BLaER1 treated with 17β-estradiol and CSF1 and Interleukin-3, amounts not matched to agents 10 nM and 100 nM (cell line): ENCODE measurements at regions not wholly inside any gene's neighbourhood (a gene's known extent, or its start where the extent isn't known, plus 50 kb on each side); places are given as distances from the start of the nearest gene placed in this dataset.

Source experiments
- H3K27ac ChIP-seq, 11 experiments: shearing (Covaris generic); formaldehyde crosslinking; 2 replicates each; pipeline ENCODE4 v1.8.1; 2022
- H3K27me3 ChIP-seq, 11 experiments: shearing (Covaris generic); formaldehyde crosslinking; 2 replicates each; pipeline ENCODE4 v1.8.1; 2022
- H3K36me3 ChIP-seq, 11 experiments: shearing (Covaris generic); formaldehyde crosslinking; 2 replicates each; pipeline ENCODE4 v1.8.1; 2022
- H3K4me1 ChIP-seq, 10 experiments: shearing (Covaris generic); formaldehyde crosslinking; 2 replicates each; pipeline ENCODE4 v1.8.1; 2022
- H3K4me2 ChIP-seq, 11 experiments: shearing (Covaris generic); formaldehyde crosslinking; 2 replicates each; pipeline ENCODE4 v1.8.1; 2022
- H3K4me3 ChIP-seq, 10 experiments: shearing (Covaris generic); formaldehyde crosslinking; 2 replicates each; pipeline ENCODE4 v1.8.1; 2022
- H3K9ac ChIP-seq, 11 experiments: shearing (Covaris generic); formaldehyde crosslinking; 2 replicates each; pipeline ENCODE4 v1.8.1; 2022
- H3K9me3 ChIP-seq, 11 experiments: shearing (Covaris generic); formaldehyde crosslinking; replicated peaks in 1 of 11; 2 replicates each; pipeline ENCODE4 v1.8.1; 2022
- H4K20me1 ChIP-seq, 11 experiments: shearing (Covaris generic); formaldehyde crosslinking; 2 replicates each; pipeline ENCODE4 v1.8.1; 2022
- Cebpa-rat ChIP-seq, 11 experiments: shearing (Covaris generic); IDR thresholded peaks; 2 replicates each; pipeline ENCODE4 v1.8.1; 2022

DNA sequence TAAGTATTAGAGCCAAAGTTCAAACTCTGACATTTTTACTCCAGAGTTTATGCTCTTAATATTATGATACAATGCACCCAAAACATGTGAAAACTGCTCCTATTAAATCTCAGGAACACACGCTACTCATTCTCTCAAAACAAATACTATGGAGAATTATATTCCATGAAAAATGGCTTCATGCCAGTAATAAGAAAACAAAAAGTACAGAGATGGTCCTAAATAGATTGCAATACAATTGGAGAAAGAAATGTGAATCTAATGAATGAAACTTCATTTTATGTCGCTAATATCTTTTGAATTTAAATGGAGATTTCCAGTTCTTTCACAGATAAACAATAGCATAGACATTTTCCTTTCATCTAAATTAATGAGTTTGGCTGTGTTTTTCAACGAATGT lies 384.3 kb downstream of the ADAMTS20 start:
- Histone ChIP-seq H3K9ac (no peak overlapping the region), H3K27me3 (no peaks in the 10 kb centered on the region), H4K20me1 (no peaks in the 10 kb centered on the region), H3K4me3 (no peak overlapping the region), H3K4me2 (no peak overlapping the region), H3K9me3 (no peaks in the 10 kb centered on the region), H3K36me3 (no peaks in the 10 kb centered on the region), H3K4me1 (no peaks in the 10 kb centered on the region), H3K27ac (no peak overlapping the region)
- no peak for TF ChIP-seq Cebpa-rat (IDR thresholded peaks at IDR 0.05)

- H3K27ac ChIP-seq = no peak overlapping the region
- H3K4me3 ChIP-seq = no peak overlapping the region
- no peak overlapping the region for H3K4me2 ChIP-seq
- H3K9ac ChIP-seq = no peak overlapping the region
- H3K4me1 ChIP-seq = no peaks in the 10 kb centered on the region
- no peak for TF ChIP-seq Cebpa-rat (IDR thresholded peaks at IDR 0.05)
- H3K27me3 ChIP-seq = no peaks in the 10 kb centered on the region
- H3K36me3 ChIP-seq = no peaks in the 10 kb centered on the region
- no peaks in the 10 kb centered on the region for H3K9me3 ChIP-seq
- H4K20me1 ChIP-seq = no peaks in the 10 kb centered on the region
Measured at GRCh38 chr12:43165351-43165750, 386.7 kb downstream of the ADAMTS20 start.

- no peak overlapping the region for H3K9ac ChIP-seq
- no peak for TF ChIP-seq Cebpa-rat (IDR thresholded peaks at IDR 0.05)
- no peaks in the 10 kb centered on the region for H3K36me3 ChIP-seq
Measured at GRCh38 chr12:43162138-43162537, 389.9 kb downstream of the ADAMTS20 start.

DNA sequence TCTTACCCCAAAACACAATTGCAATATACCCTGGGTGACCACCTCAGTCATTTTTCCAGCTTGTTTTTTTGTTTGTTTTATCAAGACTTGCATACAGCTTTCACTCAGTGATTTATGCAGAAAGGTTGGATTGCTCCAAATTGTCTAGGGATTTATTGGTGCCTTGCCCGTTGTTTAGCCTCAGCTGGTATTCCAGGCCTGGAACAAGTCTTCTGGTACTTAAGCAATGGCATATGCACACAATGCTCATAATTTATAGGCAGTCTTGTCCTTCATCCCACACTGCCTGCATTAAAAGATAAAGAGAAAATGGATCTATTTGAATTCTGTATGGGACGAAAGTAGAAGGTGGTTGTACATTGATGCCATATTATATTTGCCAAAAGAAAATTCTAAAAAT lies 392.5 kb downstream of the ADAMTS20 start:
- Histone ChIP-seq H3K36me3 (no peaks in the 10 kb centered on the region), H3K4me1 (no peaks in the 10 kb centered on the region), H4K20me1 (no peaks in the 10 kb centered on the region)

More at GRCh38 chr12:43162138-43162537, 389.9 kb downstream of the ADAMTS20 start:
- no peaks in the 10 kb centered on the region for H3K27me3 ChIP-seq
- H4K20me1 ChIP-seq = no peaks in the 10 kb centered on the region
- H3K27ac ChIP-seq = no peak overlapping the region
- no peak overlapping the region for H3K4me2 ChIP-seq
- no peaks in the 10 kb centered on the region for H3K4me1 ChIP-seq
- no peak overlapping the region for H3K4me3 ChIP-seq
- no peaks in the 10 kb centered on the region for H3K9me3 ChIP-seq

DNA sequence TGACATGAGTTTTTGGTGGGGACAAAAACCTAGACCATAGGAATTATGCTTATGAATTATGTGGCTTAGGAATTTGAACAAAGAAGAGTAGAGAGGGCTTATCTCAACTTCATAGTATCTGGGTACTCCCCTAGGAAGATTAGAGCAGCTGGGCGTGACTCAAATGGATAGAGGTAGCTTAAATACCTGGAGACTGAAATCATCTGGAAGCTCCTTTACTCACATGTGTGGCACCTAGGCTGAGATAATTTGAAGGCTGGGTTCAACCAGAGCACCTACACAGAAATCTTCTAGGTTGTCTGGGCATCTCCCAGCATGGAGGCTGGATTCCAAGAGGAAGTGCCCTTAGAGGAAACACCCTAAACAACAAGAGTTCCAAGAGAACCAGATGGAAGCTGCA lies 393.9 kb downstream of the ADAMTS20 start:
- no peak overlapping the region for H3K4me2 ChIP-seq
- TF ChIP-seq Cebpa-rat (IDR thresholded peaks at IDR 0.05) = no peak
- H4K20me1 ChIP-seq = no peaks in the 10 kb centered on the region
- H3K27me3 ChIP-seq = no peaks in the 10 kb centered on the region
- H3K9ac ChIP-seq = no peak overlapping the region
- H3K4me3 ChIP-seq = no peak overlapping the region
- H3K4me1 ChIP-seq = no peaks in the 10 kb centered on the region
- no peaks in the 10 kb centered on the region for H3K9me3 ChIP-seq
- H3K27ac ChIP-seq = no peak overlapping the region
- H3K36me3 ChIP-seq = no peaks in the 10 kb centered on the region

More for the DNA sequence above, 392.5 kb downstream of the ADAMTS20 start:
- H3K9ac ChIP-seq = no peak overlapping the region
- H3K27ac ChIP-seq = no peak overlapping the region
- TF ChIP-seq Cebpa-rat (IDR thresholded peaks at IDR 0.05) = no peak
- no peaks in the 10 kb centered on the region for H3K27me3 ChIP-seq
- no peaks in the 10 kb centered on the region for H3K9me3 ChIP-seq
- no peak overlapping the region for H3K4me2 ChIP-seq
- H3K4me3 ChIP-seq = no peak overlapping the region

GRCh38 chr12:43155376-43155775 lies 396.6 kb downstream of the ADAMTS20 start:
- Histone ChIP-seq H3K9me3 (no peaks in the 10 kb centered on the region), H3K4me1 (no peaks in the 10 kb centered on the region), H3K27me3 (no peaks in the 10 kb centered on the region), H3K9ac (no peak overlapping the region), H4K20me1 (no peaks in the 10 kb centered on the region), H3K27ac (no peak overlapping the region), H3K4me3 (no peak overlapping the region), H3K36me3 (no peaks in the 10 kb centered on the region), H3K4me2 (no peak overlapping the region)
- TF ChIP-seq Cebpa-rat (IDR thresholded peaks at IDR 0.05) = no peak

DNA sequence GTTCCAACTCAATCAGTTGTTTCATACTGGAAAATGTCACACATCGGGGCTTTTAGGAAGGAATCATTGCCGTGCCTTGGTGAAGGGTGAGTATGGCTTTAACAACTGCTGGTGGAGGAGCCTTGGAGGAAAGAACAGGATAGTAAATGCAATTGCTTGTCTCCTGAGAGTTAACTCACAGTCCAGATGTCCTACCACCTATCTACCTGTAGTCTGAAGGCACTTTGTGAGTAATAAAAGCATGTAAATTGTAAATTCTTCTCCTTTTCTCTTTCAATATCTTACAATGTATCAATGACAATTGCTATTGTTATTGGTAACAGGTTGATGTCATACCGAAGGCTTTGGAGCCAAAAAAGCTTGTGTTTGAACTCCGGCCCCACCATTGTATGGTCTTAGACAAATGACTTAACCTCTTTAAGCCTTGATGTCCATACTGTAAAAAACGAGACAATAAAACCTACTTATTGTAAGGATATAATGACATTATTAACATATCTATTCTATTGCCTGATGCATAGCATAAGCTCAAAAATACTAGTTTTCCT lies 397.4 kb downstream of the ADAMTS20 start:
- Histone ChIP-seq H3K27me3 (no peaks in the 10 kb centered on the region), H4K20me1 (no peaks in the 10 kb centered on the region), H3K4me3 (no peak overlapping the region), H3K9me3 (no peaks in the 10 kb centered on the region), H3K36me3 (no peaks in the 10 kb centered on the region), H3K4me2 (no peak overlapping the region), H3K9ac (no peak overlapping the region), H3K4me1 (no peaks in the 10 kb centered on the region), H3K27ac (no peak overlapping the region)
- TF ChIP-seq Cebpa-rat (IDR thresholded peaks at IDR 0.05) = no peak

- Histone ChIP-seq H3K27ac (no peak overlapping the region), H3K9me3 (no peaks in the 10 kb centered on the region), H4K20me1 (no peaks in the 10 kb centered on the region), H3K4me3 (no peak overlapping the region), H3K36me3 (no peaks in the 10 kb centered on the region), H3K4me1 (no peaks in the 10 kb centered on the region), H3K9ac (no peak overlapping the region), H3K27me3 (no peaks in the 10 kb centered on the region), H3K4me2 (no peak overlapping the region)
- no peak for TF ChIP-seq Cebpa-rat (IDR thresholded peaks at IDR 0.05)
Measured at GRCh38 chr12:43151441-43151981, 400.5 kb downstream of the ADAMTS20 start.

- H3K27ac ChIP-seq = no peak overlapping the region
- no peaks in the 10 kb centered on the region for H3K27me3 ChIP-seq
- H4K20me1 ChIP-seq = no peaks in the 10 kb centered on the region
- H3K4me3 ChIP-seq = no peak overlapping the region
- no peaks in the 10 kb centered on the region for H3K36me3 ChIP-seq
- H3K4me1 ChIP-seq = no peaks in the 10 kb centered on the region
- no peak for TF ChIP-seq Cebpa-rat (IDR thresholded peaks at IDR 0.05)
- no peaks in the 10 kb centered on the region for H3K9me3 ChIP-seq
- H3K4me2 ChIP-seq = no peak overlapping the region
- H3K9ac ChIP-seq = no peak overlapping the region
Measured at GRCh38 chr12:43148691-43149090, 403.3 kb downstream of the ADAMTS20 start.

DNA sequence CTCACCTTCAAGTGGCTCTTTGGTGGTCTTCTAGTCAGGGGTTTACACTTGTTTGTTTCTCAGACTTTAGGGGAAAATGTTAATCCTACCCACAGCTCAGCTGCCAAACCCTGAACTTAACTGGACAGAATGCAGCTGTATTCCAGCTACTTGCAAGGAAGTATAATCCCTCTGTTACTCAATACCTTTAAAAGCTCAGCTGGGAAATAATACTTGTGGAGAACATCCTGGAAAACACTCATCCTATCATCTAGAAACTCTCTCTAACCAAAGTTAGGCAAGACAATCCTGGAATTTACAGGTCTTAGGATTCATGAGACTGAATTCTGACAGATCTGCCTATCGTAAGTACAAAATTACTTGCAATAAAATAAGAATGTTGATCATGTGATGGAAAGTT lies 404.1 kb downstream of the ADAMTS20 start:
- H3K4me3 ChIP-seq = no peak overlapping the region
- no peaks in the 10 kb centered on the region for H4K20me1 ChIP-seq
- H3K9ac ChIP-seq = no peak overlapping the region
- no peaks in the 10 kb centered on the region for H3K4me1 ChIP-seq
- no peak overlapping the region for H3K27ac ChIP-seq
- H3K4me2 ChIP-seq = no peak overlapping the region
- H3K36me3 ChIP-seq = no peaks in the 10 kb centered on the region
- no peaks in the 10 kb centered on the region for H3K9me3 ChIP-seq
- TF ChIP-seq Cebpa-rat (IDR thresholded peaks at IDR 0.05) = no peak
- no peaks in the 10 kb centered on the region for H3K27me3 ChIP-seq
